ENCODE measurements at regions not wholly inside any gene's neighbourhood (a gene's known extent, or its start where the extent isn't known, plus 50 kb on each side); places are given as distances from the start of the nearest gene placed in this dataset.
A peak's percentile ranks its signal among the peaks of the same experiment; 100 is the strongest.
"Not testable (repeated sequence)": the region's sequence is repeated elsewhere in the genome, so short reads cannot be mapped to it uniquely, and the experiment has no call there.

DNA sequence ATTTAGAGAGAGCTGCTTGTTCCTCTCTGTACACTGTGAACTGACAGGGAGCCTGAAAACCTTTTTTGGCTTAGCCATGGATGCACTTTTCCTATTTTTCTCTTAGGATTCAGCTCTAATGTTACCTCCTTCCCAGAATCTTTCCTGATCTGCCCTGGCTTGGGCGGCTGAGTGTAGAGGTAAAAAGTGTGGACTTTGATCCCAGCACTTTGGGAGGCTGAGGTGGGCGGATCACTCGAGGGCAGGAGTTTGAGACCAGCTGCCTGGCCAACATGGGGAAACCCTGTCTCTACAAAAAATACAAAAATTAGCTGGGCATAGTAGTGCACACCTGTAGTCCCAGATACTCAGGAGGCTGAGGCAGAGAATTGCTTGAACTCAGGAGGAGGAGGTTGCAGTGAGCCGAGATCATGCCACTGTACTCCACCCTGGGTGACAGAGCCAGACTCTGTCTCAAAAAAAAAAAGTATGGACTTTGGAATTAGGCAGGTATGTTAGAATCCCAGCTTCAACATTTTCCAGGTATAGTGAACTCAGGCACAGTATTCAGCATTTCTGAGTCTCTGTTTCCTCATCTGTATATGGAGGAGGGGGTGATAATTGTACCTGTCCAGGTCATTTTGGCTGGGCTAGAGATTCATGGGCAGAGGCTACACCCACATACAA lies 212.5 kb upstream of the EEF2KMT start:
- DNase-seq: no peak

DNA sequence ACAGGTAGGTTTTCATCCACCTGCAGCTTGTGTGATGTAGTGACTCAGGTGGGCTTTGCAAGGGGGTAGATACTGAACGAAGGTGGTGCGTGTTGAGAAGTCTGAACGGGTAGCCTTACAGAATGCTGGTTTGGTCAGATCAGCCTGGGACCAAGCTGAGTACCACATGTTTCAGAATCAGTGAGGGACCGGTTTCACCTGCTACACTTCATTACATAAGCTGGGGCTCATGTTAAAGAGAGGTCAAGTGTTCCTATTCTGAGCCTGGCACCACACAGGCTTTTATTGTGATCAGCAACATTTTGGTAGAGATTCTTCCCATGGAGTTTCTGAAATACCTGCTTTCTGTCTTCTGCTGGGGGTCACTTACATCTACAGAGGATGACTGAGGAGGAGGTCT lies 207.4 kb upstream of the EEF2KMT start:
- no peak for DNase-seq

DNA sequence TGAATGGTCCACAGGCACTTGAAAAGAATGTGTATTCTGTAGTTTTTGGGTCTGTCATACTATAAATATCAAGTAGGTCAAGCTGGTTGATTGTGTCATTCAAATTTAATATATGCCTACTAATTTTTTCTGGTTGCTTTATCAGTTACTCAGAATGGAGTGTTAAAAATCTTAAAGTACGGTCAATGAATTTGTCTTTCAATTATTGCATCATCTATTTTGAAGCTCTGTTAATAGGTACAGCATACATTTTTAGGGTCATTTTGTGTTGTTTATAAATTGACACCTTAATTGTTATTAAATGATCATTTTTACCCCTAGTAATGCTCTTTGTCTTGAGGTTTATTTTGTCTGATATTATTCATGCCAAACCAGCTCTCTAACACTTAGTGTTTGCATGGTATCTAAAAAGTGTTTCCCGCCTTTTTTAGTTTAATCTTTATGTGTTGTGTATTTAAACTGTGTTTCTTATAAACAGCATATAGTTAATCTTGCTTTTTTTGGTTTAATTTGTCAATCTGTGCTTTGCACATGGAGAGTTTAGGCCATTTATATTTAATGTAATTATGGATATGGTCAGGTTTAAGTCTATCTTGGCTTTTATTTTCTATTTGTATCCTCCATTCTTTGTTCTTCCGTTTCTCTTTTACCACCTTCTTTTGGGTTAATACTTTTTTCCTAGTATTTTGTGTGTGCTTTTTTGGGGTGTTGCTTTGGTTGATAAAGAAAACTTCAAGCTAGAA lies 204.9 kb upstream of the EEF2KMT start:
- no peak for DNase-seq

DNA sequence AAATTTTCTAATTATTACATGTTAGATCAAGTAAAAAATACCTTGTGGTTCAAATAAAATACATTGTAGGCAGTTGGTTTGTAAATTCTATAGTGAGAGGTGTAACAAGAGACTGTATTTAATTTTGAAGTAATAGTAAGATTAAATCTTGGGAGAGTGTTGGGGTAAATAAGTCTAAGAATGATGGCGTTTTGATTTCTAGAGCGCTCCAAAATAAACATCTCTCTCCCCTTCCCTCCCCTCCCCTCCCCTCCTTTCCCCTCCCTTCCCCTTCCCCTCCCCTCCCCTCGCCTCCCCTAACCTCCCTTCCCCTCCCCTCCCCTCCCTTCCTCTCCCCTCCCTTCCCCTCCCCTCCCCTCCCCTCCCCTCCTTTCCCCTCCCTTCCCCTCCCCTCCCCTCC lies 200.6 kb upstream of the EEF2KMT start:
- no peak for DNase-seq

DNA sequence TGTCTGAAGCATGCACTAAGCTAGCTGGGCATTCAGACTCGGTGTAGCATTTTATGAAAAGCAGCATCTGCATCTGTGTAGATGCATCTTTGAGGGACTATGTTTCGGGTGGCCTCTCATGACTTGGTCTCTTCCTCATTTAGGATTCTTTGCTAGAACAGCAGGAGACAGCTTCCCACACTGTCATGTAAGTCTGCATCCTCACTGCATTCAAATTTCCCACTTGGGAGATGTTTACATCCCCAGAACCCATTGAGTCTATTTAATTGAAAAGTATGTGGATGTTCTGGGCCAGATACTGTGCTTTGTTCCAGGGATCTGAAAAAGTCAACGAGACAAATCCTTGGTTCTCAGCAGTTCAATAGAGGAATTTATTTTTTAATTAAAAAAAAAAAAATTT lies 198.6 kb upstream of the EEF2KMT start:
- DNase-seq: no peak

DNA sequence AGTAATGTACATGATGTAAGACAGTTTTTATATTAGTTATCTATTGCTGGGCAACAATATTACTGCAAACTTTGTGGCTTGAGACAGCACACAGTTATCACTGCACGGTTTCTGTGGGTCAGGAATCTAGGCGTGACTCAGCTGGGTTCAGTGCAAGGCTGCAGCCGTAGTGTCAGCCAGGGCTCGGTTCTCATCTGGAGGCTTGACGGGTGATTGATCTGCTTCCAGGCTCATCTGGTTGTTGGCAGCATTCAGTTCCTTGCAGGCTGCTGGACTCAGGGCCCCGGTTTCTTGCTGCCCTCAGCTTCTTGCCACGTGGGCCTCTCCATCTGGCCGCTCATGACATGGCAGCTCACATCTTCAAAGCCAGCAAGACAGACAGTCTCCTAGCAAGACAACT lies 197.7 kb upstream of the EEF2KMT start:
- not testable (repeated sequence) for DNase-seq

DNA sequence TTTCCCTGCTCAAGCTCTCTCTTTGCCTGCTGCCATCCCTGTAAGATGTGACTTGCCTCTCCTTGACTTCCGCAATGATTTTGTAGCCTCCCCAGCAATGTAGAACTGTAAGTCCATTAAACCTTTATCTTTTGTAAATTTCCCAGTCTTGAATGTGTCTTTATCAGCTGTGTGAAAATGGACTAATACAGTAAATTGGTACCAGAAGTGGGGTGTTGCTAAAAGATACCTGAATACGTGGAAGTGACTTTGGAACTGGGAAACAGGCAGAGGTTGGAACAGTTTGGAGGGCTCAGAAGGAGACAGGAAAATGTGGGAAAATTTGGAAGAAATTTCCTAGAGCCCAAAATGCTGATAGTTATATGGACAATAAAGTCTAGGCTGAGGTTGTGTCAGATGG lies 184.6 kb upstream of the EEF2KMT start:
- not testable (repeated sequence) for DNase-seq

DNA sequence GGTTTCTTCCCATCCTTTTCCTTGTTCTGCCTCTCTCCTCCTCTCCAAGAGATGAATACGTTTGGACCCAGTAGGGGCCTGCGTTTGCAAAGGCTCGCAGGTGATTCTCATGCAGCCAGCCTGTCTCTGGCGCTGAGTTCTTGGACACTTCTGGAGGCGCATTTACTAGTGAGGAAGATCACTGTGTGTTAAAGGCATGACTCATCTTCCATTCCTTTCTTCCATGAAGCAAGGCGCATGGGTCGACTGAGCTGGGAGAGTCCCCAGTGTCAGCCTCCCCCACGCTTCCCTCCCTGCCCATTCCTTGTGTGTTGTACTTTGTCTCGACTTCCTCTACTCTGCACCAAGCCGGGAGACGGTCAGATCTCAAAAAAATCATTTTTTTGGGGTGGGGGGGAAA lies 159.9 kb upstream of the EEF2KMT start:
- DNase-seq: no peak

DNA sequence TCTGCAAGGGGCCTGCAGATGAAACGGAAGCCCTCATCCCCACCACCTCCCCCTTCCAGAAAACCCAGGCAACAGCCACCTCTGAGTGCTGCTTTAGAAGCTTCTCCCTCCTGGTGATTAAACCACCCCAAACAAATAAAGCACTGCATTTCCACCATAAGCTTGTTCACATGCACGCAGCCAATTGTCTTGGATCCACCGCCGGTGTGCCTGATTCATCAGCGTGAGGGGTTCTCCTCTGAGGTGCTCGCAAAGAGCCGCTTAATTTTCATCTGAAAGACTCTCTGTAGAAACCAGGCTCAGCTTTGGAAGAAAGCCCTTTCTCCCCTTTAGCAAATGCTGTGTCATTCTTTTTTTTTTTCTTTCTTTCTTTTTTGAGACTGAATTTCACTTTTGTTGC lies 155.2 kb upstream of the EEF2KMT start:
- no peak for DNase-seq

DNA sequence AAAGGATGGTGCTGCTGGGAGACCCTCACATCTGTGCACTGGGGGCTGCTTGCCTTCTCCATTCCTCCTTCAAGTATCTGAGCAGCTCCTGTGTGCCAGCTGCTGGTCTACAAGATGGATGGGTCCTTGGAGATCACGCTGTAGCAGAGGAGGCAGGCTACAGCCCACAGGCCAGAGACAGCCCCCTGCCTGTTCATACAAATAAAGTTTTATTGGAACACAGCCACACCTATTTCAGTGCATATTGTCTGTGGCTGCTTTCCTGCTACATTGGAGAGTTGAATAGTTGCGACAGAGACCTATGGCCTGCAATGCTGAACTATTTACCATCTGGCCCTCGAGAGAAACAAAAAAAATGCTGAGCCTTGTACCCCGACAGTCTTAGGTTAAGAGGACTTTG lies 149.8 kb upstream of the EEF2KMT start:
- not testable (repeated sequence) for DNase-seq

DNA sequence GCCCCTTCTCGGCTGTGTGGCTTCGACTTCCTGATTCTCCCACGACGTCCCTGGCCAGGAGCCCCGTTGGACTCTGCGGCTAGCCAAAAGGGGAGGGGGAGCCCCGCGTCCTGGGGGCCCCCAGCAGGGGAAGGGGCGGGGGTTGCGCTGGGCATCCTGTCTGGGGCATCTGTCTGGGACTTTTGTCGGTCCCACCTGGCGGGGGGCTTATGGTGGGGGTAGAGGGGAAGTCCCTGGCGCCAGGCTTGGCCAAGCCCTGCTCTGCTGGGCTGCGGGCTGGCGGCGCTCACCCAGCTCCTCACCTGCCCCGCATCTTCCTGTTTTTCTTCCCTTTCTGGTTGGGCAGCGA lies 142.7 kb upstream of the EEF2KMT start:
- not testable (repeated sequence) for DNase-seq

DNA sequence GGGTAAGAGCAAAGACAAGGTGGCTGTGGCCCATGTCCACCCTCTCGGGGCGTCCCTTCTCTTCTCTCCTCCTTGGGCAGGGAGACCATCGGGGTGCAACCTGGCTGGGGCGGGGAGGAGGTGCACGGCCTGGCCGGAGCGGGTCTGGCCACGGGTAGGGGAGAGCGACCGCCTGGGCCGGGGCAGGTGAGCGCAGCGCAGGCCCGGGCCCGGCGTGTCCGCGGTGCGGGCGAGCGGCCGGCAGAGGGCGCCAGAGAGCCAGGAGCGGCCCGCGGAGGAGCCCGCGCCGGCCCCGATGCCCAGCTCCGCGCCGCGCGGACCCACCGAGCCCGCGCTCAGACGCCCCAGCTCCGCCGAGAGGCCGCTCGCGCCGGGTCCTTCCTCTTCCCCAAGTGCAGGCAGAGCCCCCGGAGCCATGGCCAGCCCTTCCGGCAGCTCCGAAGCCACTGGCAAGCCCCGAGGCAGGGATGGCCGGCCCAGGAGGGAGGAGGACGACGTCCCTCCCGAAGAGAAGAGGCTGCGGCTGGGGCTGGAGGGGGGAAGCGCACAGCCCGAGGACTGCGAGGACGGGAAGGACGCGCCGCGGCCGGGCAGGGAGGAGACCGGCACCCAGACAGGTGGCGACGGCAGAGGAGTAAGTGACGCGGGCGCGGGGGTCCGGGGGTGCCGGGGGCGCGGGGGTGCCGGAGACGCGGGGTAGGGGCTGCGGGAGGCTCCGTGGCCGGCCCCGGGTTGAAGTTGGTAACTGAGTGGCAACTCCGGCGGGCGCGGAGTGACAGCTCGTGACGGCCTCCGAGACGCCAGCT lies 142.1 kb upstream of the EEF2KMT start:
- peak; percentile 4 for DNase-seq

DNA sequence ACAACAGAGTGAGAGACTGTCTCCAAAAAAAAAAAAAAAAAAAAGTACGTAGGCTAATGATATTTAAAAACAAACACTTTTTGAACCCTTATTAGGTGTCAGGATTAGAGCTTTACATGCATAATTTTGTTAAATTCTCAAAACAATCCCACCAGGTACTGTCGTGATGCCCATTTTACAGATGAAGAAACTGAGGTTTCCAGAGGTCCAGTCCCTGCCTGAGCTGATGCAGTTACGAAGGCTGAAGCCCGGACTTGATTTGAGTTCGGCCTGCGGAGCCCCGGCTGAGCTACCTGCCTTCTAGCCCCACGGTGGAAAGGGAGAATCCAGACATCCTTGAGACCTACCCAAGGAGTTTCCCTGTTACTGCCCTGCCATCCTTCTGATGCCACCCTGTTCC lies 137.5 kb upstream of the EEF2KMT start:
- DNase-seq: no peak

DNA sequence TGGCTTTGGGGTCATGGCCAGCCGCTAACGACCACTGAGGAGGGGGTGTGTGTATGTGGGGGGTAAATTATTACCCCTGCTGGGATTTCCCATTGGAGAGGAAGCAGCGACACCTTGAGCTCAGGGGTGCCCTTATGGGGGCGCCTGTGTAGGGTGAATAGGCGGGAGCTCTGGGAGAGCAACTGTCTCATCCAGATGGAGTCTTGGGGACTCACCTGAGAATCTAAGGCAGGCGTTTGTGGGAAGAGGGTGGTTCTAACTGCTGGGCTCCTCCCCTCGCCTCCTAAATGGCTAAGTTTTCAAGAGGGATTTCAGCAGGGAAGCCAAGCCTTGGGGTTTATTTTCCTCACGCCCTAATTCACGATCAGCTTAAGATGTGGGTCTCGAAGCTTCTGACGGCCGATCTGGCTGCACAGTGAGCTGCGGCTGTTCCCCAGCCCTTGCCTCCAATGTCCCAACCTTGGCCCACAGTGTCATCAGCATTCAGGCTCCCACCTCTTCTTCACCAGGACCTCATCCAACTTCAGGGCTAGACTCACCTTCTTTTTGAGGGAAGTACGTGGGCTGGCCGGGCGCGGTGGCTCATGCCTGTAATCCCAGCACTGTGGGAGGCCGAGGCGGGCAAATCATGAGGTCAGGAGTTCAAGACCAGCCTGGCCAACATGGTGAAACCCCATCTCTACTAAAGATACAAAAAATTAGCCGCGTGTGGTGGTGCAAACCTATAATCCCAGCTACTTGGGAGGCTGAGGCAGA lies 136.9 kb upstream of the EEF2KMT start:
- no peak for DNase-seq

DNA sequence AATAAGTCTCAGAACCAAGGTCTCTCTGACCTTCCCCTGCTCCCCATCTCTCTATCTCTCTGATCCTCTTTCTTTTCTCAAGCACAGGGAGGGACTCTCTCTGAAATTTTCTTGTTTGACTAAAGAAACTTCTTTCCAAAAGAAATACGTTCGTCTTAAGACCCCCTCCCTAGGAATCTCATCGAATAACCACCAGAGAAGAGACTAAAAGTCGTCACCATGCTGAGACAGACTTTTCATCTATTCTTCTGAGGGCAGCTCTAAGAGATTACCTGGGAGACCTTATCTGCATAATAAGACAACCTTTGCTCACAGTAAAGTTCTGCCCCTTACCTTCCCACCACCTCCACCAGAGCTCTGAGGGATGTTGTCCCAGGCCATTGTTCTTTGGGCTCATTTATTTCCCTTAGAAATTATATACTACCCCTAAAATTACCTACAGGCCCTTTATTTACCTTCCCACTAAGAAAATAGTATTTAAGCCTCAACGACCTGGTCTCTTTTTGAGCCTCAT lies 133.7 kb upstream of the EEF2KMT start:
- DNase-seq: no peak

DNA sequence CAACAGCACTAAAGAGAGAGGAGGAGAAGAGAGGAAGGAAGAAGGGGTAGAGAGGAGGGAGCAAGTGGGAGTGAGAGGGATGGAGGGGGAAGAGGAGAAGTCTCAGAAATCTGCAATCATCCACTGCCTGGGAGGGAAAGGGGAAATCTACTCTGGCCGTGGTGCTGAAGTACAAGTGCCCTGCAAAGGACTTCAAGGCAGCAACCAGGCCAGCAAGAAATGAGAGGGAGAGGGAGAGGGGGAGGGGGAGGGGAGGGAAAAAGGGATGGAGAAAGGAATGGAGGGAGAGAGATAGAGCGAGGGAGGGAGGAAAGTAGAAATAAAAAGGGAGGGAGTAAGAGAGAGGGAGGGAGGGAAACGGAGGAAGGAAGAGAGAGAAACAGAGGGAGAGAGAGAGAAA lies 130.8 kb upstream of the EEF2KMT start:
- no peak for DNase-seq

DNA sequence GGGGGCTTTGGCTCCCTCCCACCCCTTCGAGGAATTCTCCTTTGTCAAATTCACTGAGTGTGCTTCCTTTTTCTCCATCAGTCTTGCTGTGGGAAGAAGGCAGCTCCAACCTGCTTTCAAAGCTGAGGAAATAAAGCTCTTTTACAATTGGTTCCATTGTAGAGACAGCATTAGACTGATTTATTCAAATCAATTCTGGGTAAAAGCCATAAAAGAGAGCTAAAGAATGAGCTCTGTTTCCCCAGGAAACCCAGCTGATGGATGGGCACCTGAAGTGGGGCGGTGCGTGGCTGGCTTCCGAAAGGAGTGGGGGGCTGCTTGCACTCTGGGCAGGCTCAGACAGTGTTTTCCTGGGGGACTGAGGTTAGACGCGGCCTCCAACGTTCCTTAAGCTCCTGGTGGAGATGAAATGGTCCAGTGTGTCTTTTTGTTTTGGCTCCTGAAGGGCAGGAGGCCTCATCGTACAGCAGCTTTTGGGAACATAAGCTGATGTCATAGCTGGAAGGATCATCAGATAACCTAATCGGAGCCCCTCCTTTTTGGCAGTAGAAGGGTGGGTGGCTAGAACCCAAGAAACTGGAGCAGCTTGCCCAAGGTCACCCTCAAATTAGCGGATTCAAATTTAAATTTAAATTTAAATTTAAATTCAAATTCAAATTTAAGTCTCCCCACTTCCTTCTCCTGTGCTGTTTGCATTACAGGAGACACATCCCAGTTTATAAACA lies 128.5 kb upstream of the EEF2KMT start:
- no peak for DNase-seq

DNA sequence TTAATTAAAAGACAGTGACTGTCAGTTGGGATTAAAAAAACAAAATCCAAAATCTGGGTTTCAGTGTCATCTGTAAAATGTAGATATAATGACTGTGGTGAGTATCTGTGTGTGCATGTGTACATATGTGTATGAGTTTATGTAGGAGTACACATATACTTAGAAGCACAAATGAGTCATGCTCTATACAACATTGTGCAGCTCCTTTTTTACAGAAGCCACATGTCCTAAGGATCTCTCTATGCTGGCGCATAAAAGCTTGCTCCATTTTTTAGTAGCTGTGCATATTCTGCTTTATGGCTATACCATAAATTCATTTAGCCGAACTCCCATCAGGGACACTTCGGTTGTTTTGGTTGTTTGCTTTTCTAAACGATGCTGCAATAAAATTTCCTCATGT lies 125.2 kb upstream of the EEF2KMT start:
- DNase-seq: no peak

DNA sequence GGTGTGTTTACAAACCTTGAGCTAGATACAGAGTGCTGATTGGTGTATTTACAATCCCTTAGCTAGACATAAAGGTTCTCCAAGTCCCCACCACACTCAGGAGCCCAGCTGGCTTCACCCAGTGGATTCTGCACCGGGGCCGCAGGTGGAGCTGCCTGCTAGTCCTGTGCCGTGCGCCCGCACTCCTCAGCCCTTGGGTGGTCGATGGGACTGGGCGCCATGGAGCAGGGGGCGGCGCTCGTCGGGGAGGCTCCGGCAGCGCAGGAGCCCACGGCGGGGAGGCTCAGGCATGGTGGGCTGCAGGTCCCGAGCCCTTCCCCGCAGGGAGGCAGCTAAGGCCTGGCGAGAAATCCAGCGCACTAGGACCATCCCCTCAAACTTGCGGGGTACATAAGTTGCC lies 124.2 kb upstream of the EEF2KMT start:
- DNase-seq: not testable (repeated sequence)

DNA sequence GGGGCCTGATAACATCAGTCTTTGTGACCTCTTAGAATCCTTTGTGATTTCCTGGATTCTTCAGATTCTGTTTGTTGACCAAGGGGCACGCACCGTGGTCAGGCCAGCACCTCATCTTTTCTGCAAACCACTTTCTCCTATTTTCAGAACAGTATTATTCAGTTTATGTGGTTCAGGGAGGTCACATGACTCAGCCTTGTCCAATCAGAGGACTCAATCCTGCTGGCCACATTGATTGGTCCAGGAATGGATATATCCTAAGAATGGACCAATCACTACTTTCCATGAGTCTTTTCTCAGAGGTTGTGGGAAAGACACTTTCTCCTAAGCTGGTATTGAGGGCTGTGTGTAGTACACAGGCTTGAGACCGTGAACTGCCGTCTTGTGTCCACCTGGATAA lies 123.1 kb upstream of the EEF2KMT start:
- no peak for DNase-seq

DNA sequence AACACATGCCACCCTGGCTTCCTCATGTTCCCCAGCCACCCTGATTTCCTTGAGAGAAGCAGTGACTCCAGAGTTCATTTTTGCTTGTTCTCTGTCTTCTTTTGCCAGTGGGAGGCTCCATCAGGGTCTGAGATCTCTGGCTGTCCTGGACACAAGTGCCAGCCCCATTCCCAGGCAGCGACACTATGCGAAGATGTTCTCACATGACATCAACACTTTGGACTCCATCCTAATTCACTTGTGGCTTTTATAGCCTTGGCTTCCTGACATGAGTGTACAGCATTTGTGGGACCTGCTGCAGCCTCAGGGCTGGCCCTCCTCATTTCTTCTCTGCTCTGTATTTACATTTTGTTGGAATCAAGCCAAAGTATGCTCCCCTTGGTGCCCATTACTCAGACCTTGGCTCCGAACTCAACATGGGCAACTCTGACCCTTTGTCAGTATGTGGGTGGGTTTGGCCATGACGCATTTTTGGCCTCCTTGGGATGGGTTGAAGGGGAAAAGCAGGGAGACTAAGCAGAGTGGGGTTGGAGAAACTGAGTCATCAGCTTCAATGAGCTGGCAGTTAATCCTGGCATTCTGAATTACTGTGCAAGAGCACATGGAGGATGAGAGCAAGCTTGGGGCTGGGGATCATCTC lies 119.0 kb upstream of the EEF2KMT start:
- no peak for DNase-seq

DNA sequence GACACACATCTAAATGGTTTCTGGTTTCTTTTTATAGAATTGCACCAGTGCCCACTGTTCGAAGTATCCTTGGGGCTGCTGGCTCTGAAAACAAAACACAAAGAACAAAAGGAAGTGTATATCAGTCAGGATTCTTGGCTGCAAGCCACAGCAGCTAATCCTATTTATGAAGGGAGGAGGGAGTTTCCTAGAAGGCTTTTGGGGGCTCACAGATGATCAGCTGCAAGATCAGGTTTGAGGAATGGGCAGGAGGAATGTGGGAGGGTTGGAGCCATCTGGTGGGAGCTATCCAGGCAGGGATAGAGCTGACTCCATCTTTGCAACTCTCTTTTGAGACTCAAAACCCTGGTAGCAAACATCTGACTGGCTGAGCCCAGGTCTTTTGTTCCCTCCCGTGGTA lies 118.3 kb upstream of the EEF2KMT start:
- DNase-seq: no peak
